GM21381 (cell line): ENCODE measurements at regions not wholly inside any gene's neighbourhood (a gene's known extent, or its start where the extent isn't known, plus 50 kb on each side); places are given as distances from the start of the nearest gene placed in this dataset.
"Not testable (repeated sequence)": the region's sequence is repeated elsewhere in the genome, so short reads cannot be mapped to it uniquely, and the experiment has no call there.

Experiments
- ATAC-seq: cut with Tn5 transposase; IDR thresholded peaks from one replicate; pipeline ENCODE4 v1.9.1; 2021; ENCODE audit warnings: mild to moderate bottlenecking, moderate library complexity; ENCODE audit not compliant: unreplicated experiment

- no peak for ATAC-seq
These were observed 78.2 kb downstream of the HACD1 start for GRCh38 chr10:17538941-17539340.

GRCh38 chr10:17537281-17537680, 79.9 kb downstream of the HACD1 start:
- no peak for ATAC-seq

- no peak for ATAC-seq
These were observed 81.0 kb downstream of the HACD1 start for GRCh38 chr10:17536221-17536620.

- ATAC-seq: no peak
These were observed 79.3 kb upstream of the ST8SIA6 start for GRCh38 chr10:17533731-17534130.

GRCh38 chr10:17528306-17528862, 74.0 kb upstream of the ST8SIA6 start:
- ATAC-seq: no peak

- ATAC-seq: no peak
These were observed 73.2 kb upstream of the ST8SIA6 start for GRCh38 chr10:17527514-17528146.

- not testable (repeated sequence) for ATAC-seq
These were observed 72.2 kb upstream of the ST8SIA6 start for GRCh38 chr10:17526571-17526970.

GRCh38 chr10:17523917-17524316, 69.5 kb upstream of the ST8SIA6 start:
- ATAC-seq: no peak

- no peak for ATAC-seq
These were observed 68.9 kb upstream of the ST8SIA6 start for GRCh38 chr10:17523246-17523753.

- not testable (repeated sequence) for ATAC-seq
These were observed 67.9 kb upstream of the ST8SIA6 start for GRCh38 chr10:17522269-17522668.

- ATAC-seq: no peak
These were observed 65.1 kb upstream of the ST8SIA6 start for GRCh38 chr10:17519457-17519856.

- ATAC-seq: no peak
These were observed 63.9 kb upstream of the ST8SIA6 start for GRCh38 chr10:17518338-17518737.

- ATAC-seq: no peak
These were observed 62.0 kb upstream of the ST8SIA6 start for GRCh38 chr10:17516376-17516775.

GRCh38 chr10:17512341-17513001, 58.1 kb upstream of the ST8SIA6 start:
- ATAC-seq: no peak

- peak; percentile 64 for ATAC-seq
These were observed 56.0 kb upstream of the ST8SIA6 start for GRCh38 chr10:17510242-17510908.

GRCh38 chr10:17507538-17507937, 53.1 kb upstream of the ST8SIA6 start:
- ATAC-seq: no peak

GRCh38 chr10:17506856-17507471, 52.6 kb upstream of the ST8SIA6 start:
- ATAC-seq: no peak

- ATAC-seq: no peak
These were observed 52.0 kb upstream of the ST8SIA6 start for GRCh38 chr10:17506390-17506789.

- ATAC-seq: no peak
These were observed 50.3 kb upstream of the ST8SIA6 start for GRCh38 chr10:17504547-17505245.
